Rectal smooth muscle tissue (tissue), 1 donor: ENCODE measurements at regions not wholly inside any gene's neighbourhood (a gene's known extent, or its start where the extent isn't known, plus 50 kb on each side); places are given as distances from the start of the nearest gene placed in this dataset.

Experiments
- H3K27ac ChIP-seq: one replicate; pipeline ENCODE4 v1.7.0; 2013; ENCODE audit warnings: low read depth, low read length, inconsistent platforms
- H3K27me3 ChIP-seq: one replicate; pipeline ENCODE4 v1.7.0; 2013; ENCODE audit warnings: low read length; ENCODE audit not compliant: control insufficient read depth, insufficient read depth
- H3K36me3 ChIP-seq: one replicate; pipeline ENCODE4 v1.7.0; 2013; ENCODE audit warnings: low read length; ENCODE audit not compliant: control insufficient read depth, insufficient read depth
- H3K4me1 ChIP-seq: one replicate; pipeline ENCODE4 v1.7.0; 2013; ENCODE audit warnings: low read length; ENCODE audit not compliant: control insufficient read depth, insufficient read depth
- H3K4me3 ChIP-seq: one replicate; pipeline ENCODE4 v1.7.0; 2013; ENCODE audit warnings: low read length
- H3K9ac ChIP-seq: one replicate; pipeline ENCODE4 v1.7.0; 2013; ENCODE audit warnings: low read length

GRCh38 chr14:28656704-28657255 is 109.8 kb upstream of the FOXG1 start:
- Histone ChIP-seq H3K4me1 (no peaks in the 10 kb centered on the region), H3K9ac (no peak overlapping the region), H3K27me3 (no peaks in the 10 kb centered on the region), H3K4me3 (no peak overlapping the region), H3K27ac (no peak overlapping the region), H3K36me3 (no peaks in the 10 kb centered on the region)

GRCh38 chr14:28661171-28661772 is 105.3 kb upstream of the FOXG1 start:
- H3K27me3 ChIP-seq, result no peaks in the 10 kb centered on the region
- no peak overlapping the region for H3K4me3 ChIP-seq

GRCh38 chr14:28666961-28667360 is 99.6 kb upstream of the FOXG1 start:
- no peaks in the 10 kb centered on the region for H3K4me1 ChIP-seq
- H3K36me3 ChIP-seq, result no peaks in the 10 kb centered on the region
- H3K27ac ChIP-seq, result no peak overlapping the region

More at GRCh38 chr14:28661171-28661772, 105.3 kb upstream of the FOXG1 start:
- Histone ChIP-seq H3K27ac (no peak overlapping the region), H3K4me1 (no peaks in the 10 kb centered on the region), H3K9ac (no peak overlapping the region), H3K36me3 (no peaks in the 10 kb centered on the region)

GRCh38 chr14:28671425-28671824 is 95.2 kb upstream of the FOXG1 start:
- H3K4me3 ChIP-seq, result no peak overlapping the region
- H3K27me3 ChIP-seq, result no peaks in the 10 kb centered on the region
- H3K27ac ChIP-seq, result no peak overlapping the region
- no peak overlapping the region for H3K9ac ChIP-seq
- no peaks in the 10 kb centered on the region for H3K4me1 ChIP-seq
- H3K36me3 ChIP-seq, result no peaks in the 10 kb centered on the region

More at GRCh38 chr14:28666961-28667360, 99.6 kb upstream of the FOXG1 start:
- Histone ChIP-seq H3K4me3 (no peak overlapping the region), H3K27me3 (no peaks in the 10 kb centered on the region), H3K9ac (no peak overlapping the region)

- Histone ChIP-seq H3K27me3 (no peaks in the 10 kb centered on the region), H3K36me3 (no peaks in the 10 kb centered on the region), H3K4me1 (no peaks in the 10 kb centered on the region), H3K4me3 (no peak overlapping the region), H3K9ac (no peak overlapping the region), H3K27ac (no peak overlapping the region)
Observed at GRCh38 chr14:28673056-28673455, 93.5 kb upstream of the FOXG1 start.

- Histone ChIP-seq H3K36me3 (no peaks in the 10 kb centered on the region), H3K9ac (no peak overlapping the region), H3K4me1 (no peaks in the 10 kb centered on the region), H3K27me3 (no peaks in the 10 kb centered on the region), H3K27ac (no peak overlapping the region), H3K4me3 (no peak overlapping the region)
Observed at GRCh38 chr14:28676479-28676878, 90.1 kb upstream of the FOXG1 start.

GRCh38 chr14:28677381-28677780 is 89.2 kb upstream of the FOXG1 start:
- Histone ChIP-seq H3K4me3 (no peak overlapping the region), H3K4me1 (no peaks in the 10 kb centered on the region), H3K36me3 (no peaks in the 10 kb centered on the region), H3K9ac (no peak overlapping the region), H3K27ac (no peak overlapping the region), H3K27me3 (no peaks in the 10 kb centered on the region)

GRCh38 chr14:28678887-28679286 is 87.7 kb upstream of the FOXG1 start:
- Histone ChIP-seq H3K4me3 (no peak overlapping the region), H3K9ac (no peak overlapping the region), H3K27ac (no peak overlapping the region), H3K36me3 (no peaks in the 10 kb centered on the region), H3K27me3 (no peaks in the 10 kb centered on the region), H3K4me1 (no peaks in the 10 kb centered on the region)

GRCh38 chr14:28681681-28682080 is 84.9 kb upstream of the FOXG1 start:
- Histone ChIP-seq H3K4me3 (no peak overlapping the region), H3K27ac (no peak overlapping the region), H3K36me3 (no peaks in the 10 kb centered on the region), H3K27me3 (no peaks in the 10 kb centered on the region), H3K4me1 (no peaks in the 10 kb centered on the region), H3K9ac (no peak overlapping the region)

GRCh38 chr14:28690029-28690692 is 76.4 kb upstream of the FOXG1 start:
- Histone ChIP-seq H3K4me3 (no peak overlapping the region), H3K36me3 (no peaks in the 10 kb centered on the region), H3K4me1 (no peaks in the 10 kb centered on the region), H3K27ac (no peak overlapping the region), H3K27me3 (no peaks in the 10 kb centered on the region), H3K9ac (no peak overlapping the region)

- no peaks in the 10 kb centered on the region for H3K27me3 ChIP-seq
- no peak overlapping the region for H3K4me3 ChIP-seq
- no peaks in the 10 kb centered on the region for H3K36me3 ChIP-seq
- no peak overlapping the region for H3K9ac ChIP-seq
- H3K4me1 ChIP-seq, result no peaks in the 10 kb centered on the region
- H3K27ac ChIP-seq, result no peak overlapping the region
Observed at GRCh38 chr14:28695109-28695508, 71.5 kb upstream of the FOXG1 start.

- Histone ChIP-seq H3K27me3 (no peaks in the 10 kb centered on the region), H3K36me3 (no peaks in the 10 kb centered on the region), H3K9ac (no peak overlapping the region), H3K4me1 (no peaks in the 10 kb centered on the region), H3K27ac (no peak overlapping the region), H3K4me3 (no peak overlapping the region)
Observed at GRCh38 chr14:28701733-28702132, 64.9 kb upstream of the FOXG1 start.

GRCh38 chr14:28703482-28703881 is 63.1 kb upstream of the FOXG1 start:
- H3K27ac ChIP-seq, result no peak overlapping the region
- no peaks in the 10 kb centered on the region for H3K4me1 ChIP-seq
- H3K9ac ChIP-seq, result no peak overlapping the region
- no peak overlapping the region for H3K4me3 ChIP-seq
- H3K27me3 ChIP-seq, result no peaks in the 10 kb centered on the region
- no peaks in the 10 kb centered on the region for H3K36me3 ChIP-seq
